Thyroid gland (tissue), 4 donors: ENCODE measurements at regions not wholly inside any gene's neighbourhood (a gene's known extent, or its start where the extent isn't known, plus 50 kb on each side); places are given as distances from the start of the nearest gene placed in this dataset.

ENCODE experiments used
- POLR2A ChIP-seq, 2 donors: fragments of 450-650 bp; IDR thresholded peaks; one replicate each; pipeline ENCODE4 v1.6.1; 2017; ENCODE audit warnings: antibody characterized with exemption in 2 of 2, mild to moderate bottlenecking in 2 of 2, moderate library complexity in 1 of 2
- TF ChIP-seq, protein P1 (sequence below), 6 experiments: fragments of 200-600 bp in 3 of 6; fragments of 450-650 bp in 3 of 6; sonication (generic) in 3 of 6; IDR thresholded peaks; one replicate each; pipeline ENCODE4 v1.5.1; 2016 to 2019; ENCODE audit warnings: antibody characterized with exemption in 6 of 6, mild to moderate bottlenecking in 2 of 6, inconsistent platforms in 1 of 6, moderate library complexity in 1 of 6

- TF ChIP-seq POLR2A (IDR thresholded peaks at IDR 0.05) = no peak
- TF ChIP-seq, protein P1, sequence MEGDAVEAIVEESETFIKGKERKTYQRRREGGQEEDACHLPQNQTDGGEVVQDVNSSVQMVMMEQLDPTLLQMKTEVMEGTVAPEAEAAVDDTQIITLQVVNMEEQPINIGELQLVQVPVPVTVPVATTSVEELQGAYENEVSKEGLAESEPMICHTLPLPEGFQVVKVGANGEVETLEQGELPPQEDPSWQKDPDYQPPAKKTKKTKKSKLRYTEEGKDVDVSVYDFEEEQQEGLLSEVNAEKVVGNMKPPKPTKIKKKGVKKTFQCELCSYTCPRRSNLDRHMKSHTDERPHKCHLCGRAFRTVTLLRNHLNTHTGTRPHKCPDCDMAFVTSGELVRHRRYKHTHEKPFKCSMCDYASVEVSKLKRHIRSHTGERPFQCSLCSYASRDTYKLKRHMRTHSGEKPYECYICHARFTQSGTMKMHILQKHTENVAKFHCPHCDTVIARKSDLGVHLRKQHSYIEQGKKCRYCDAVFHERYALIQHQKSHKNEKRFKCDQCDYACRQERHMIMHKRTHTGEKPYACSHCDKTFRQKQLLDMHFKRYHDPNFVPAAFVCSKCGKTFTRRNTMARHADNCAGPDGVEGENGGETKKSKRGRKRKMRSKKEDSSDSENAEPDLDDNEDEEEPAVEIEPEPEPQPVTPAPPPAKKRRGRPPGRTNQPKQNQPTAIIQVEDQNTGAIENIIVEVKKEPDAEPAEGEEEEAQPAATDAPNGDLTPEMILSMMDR (IDR thresholded peaks at IDR 0.05) = no peak
Measured at GRCh38 chr7:49187543-49188268, 263.4 kb downstream of the CDC14C start.
